ENCODE measurements at regions not wholly inside any gene's neighbourhood (a gene's known extent, or its start where the extent isn't known, plus 50 kb on each side); places are given as distances from the start of the nearest gene placed in this dataset.

DNA sequence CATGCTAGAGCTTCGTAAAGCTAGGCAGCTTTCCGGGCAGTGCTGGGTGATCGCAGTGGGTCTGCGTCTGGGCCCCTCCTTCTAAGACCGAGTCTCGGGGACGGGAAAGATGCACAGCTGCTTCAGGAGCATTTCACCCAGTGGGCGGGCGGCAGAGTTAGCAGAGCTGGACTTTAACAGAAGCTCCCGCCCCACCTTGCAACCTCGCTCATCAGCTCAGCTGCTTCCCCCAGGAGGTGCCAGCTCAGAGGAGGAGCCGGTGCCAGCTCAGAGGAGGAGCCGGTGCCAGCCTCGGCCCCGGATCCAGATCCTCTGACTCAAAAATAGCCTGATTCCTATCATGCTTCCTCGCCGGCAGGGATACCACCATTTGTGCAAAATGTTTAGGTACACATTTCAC lies 94.5 kb upstream of the RPS6KA2 start:
- H3K27me3 ChIP-seq (ENCODE audit: control insufficient read depth in 2 of 2, insufficient read depth in 2 of 2, low read length in 2 of 2) = no peaks in the 10 kb centered on the region
- no peaks in the 10 kb centered on the region for H3K36me3 ChIP-seq (ENCODE audit: control insufficient read depth in 2 of 3, insufficient read depth in 3 of 3, low read length in 3 of 3)
- no peak overlapping the region for H3K4me3 ChIP-seq (ENCODE audit: low read length)
- H3K27me3 Mint-ChIP-seq = peaks cover 0 to 8% (median 0%) of the 10 kb centered on the region in 5 donors
- no peak overlapping the region for H3K4me3 Mint-ChIP-seq
- intact Hi-C loops (cut with micrococcal nuclease) = no loop called here
- no peak overlapping the region for H3K27ac ChIP-seq (ENCODE audit: low read depth, low read length)
- DNase-seq = no peak
- H3K4me1 ChIP-seq (ENCODE audit: control insufficient read depth in 2 of 2, insufficient read depth in 2 of 2, low read length in 2 of 2) = no peaks in the 10 kb centered on the region
- H3K4me1 Mint-ChIP-seq = peaks cover 0 to 2% (median 0%) of the 10 kb centered on the region in 7 donors
- no peak overlapping the region for H3K27ac Mint-ChIP-seq
- H3K36me3 Mint-ChIP-seq = no peaks in the 10 kb centered on the region
- no peaks in the 10 kb centered on the region for H3K9me3 ChIP-seq (ENCODE audit: control insufficient read depth in 2 of 3, low read length in 3 of 3)
- ChIA-PET CTCF (no interaction called here), POLR2A (no interaction called here)
- no peak for ATAC-seq
- H3K9me3 Mint-ChIP-seq = peaks cover 0 to 1% (median 0%) of the 10 kb centered on the region in 11 donors

GRCh38 chr6:166720856-166721255 lies 93.8 kb upstream of the RPS6KA2 start:
- intact Hi-C loops (cut with micrococcal nuclease) = no loop called here
- H3K4me3 Mint-ChIP-seq = no peak overlapping the region
- POLR2A ChIA-PET = no interaction called here
- no peaks in the 10 kb centered on the region for H3K36me3 Mint-ChIP-seq
- peaks cover 0 to 8% (median 0%) of the 10 kb centered on the region in 5 donors for H3K27me3 Mint-ChIP-seq
- no peaks in the 10 kb centered on the region for H3K4me1 ChIP-seq (ENCODE audit: control insufficient read depth in 2 of 2, insufficient read depth in 2 of 2, low read length in 2 of 2)
- H3K4me1 Mint-ChIP-seq = peaks cover 0 to 2% (median 0%) of the 10 kb centered on the region in 7 donors
- H3K36me3 ChIP-seq (ENCODE audit: control insufficient read depth in 2 of 3, insufficient read depth in 3 of 3, low read length in 3 of 3) = no peaks in the 10 kb centered on the region
- H3K27ac ChIP-seq (ENCODE audit: low read depth, low read length) = no peak overlapping the region
- no peaks in the 10 kb centered on the region for H3K9me3 ChIP-seq (ENCODE audit: control insufficient read depth in 2 of 3, low read length in 3 of 3)
- ATAC-seq (no peak), DNase-seq (no peak)
- no peak overlapping the region for H3K27ac Mint-ChIP-seq
- H3K9me3 Mint-ChIP-seq = peaks cover 0 to 1% (median 0%) of the 10 kb centered on the region in 11 donors
- H3K4me3 ChIP-seq (ENCODE audit: low read length) = no peak overlapping the region
- CTCF ChIA-PET = no interaction called here
- H3K27me3 ChIP-seq (ENCODE audit: control insufficient read depth in 2 of 2, insufficient read depth in 2 of 2, low read length in 2 of 2) = no peaks in the 10 kb centered on the region

DNA sequence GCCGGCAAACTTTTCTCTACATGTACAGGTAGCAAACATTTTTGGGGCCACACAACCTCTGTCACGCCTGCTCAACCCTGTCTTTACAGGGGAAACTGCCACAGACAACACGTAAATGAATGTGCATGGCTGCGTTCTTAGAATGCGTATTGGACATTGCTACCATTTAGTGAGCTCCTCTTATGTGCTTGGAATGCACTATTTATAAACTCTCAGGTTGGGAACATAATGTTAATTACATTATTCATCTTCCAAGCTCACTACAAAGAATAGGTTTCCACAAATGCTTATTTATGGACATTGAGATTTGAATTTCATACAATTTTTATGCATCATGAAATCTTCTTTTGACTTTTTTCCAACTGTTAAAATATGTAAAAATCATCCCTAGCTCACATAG lies 92.0 kb upstream of the RPS6KA2 start:
- Mint-ChIP-seq H3K4me3 (no peak overlapping the region), H3K27ac (no peak overlapping the region), H3K36me3 (no peaks in the 10 kb centered on the region), H3K4me1 (no peaks in the 10 kb centered on the region), H3K27me3 (peaks cover 0 to 8% (median 0%) of the 10 kb centered on the region in 5 donors), H3K9me3 (no peaks in the 10 kb centered on the region)
- H3K4me3 ChIP-seq (ENCODE audit: low read length) = no peak overlapping the region
- H3K9me3 ChIP-seq (ENCODE audit: control insufficient read depth in 2 of 3, low read length in 3 of 3) = no peaks in the 10 kb centered on the region
- ChIA-PET POLR2A (no interaction called here), CTCF (no interaction called here)
- H3K36me3 ChIP-seq (ENCODE audit: control insufficient read depth in 2 of 3, insufficient read depth in 3 of 3, low read length in 3 of 3) = no peaks in the 10 kb centered on the region
- H3K27me3 ChIP-seq (ENCODE audit: control insufficient read depth in 2 of 2, insufficient read depth in 2 of 2, low read length in 2 of 2) = no peaks in the 10 kb centered on the region
- intact Hi-C loops (cut with micrococcal nuclease) = no loop called here
- ATAC-seq (no peak), DNase-seq (no peak)
- no peak overlapping the region for H3K27ac ChIP-seq (ENCODE audit: low read depth, low read length)
- H3K4me1 ChIP-seq (ENCODE audit: control insufficient read depth in 2 of 2, insufficient read depth in 2 of 2, low read length in 2 of 2) = no peaks in the 10 kb centered on the region

DNA sequence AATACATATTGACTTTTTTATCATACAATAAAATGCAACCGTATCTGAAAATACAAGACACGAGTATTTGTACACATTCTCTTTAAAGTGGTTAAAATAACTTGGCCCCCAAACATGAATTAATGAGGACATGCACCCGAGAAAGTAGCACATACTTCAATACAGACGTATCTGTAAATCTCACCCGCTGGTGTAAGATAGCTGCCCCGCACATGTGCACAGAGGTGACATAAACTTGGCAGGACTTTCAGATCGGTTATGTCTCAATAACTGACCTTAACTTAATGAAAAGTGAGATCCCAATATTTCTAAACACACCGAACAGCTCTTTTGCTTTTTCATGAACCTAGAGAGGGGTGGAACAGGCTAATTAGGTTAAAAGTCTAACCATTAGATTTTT lies 91.5 kb upstream of the RPS6KA2 start:
- Histone ChIP-seq H3K4me1 (ENCODE audit: control insufficient read depth in 2 of 2, insufficient read depth in 2 of 2, low read length in 2 of 2) (no peaks in the 10 kb centered on the region), H3K27me3 (ENCODE audit: control insufficient read depth in 2 of 2, insufficient read depth in 2 of 2, low read length in 2 of 2) (no peaks in the 10 kb centered on the region), H3K27ac (ENCODE audit: low read depth, low read length) (no peak overlapping the region), H3K36me3 (ENCODE audit: control insufficient read depth in 2 of 3, insufficient read depth in 3 of 3, low read length in 3 of 3) (no peaks in the 10 kb centered on the region), H3K9me3 (ENCODE audit: control insufficient read depth in 2 of 3, low read length in 3 of 3) (no peaks in the 10 kb centered on the region), H3K4me3 (ENCODE audit: low read length) (no peak overlapping the region)
- ChIA-PET CTCF (no interaction called here), POLR2A (no interaction called here)
- no peak for ATAC-seq
- intact Hi-C loops (cut with micrococcal nuclease) = no loop called here
- H3K4me3 Mint-ChIP-seq = no peak overlapping the region
- no peaks in the 10 kb centered on the region for H3K9me3 Mint-ChIP-seq
- no peaks in the 10 kb centered on the region for H3K36me3 Mint-ChIP-seq
- no peak for DNase-seq
- H3K27me3 Mint-ChIP-seq = peaks cover 0 to 8% (median 0%) of the 10 kb centered on the region in 5 donors
- no peaks in the 10 kb centered on the region for H3K4me1 Mint-ChIP-seq
- H3K27ac Mint-ChIP-seq = no peak overlapping the region

GRCh38 chr6:166716910-166717617 lies 90.0 kb upstream of the RPS6KA2 start:
- DNase-seq (no peak), ATAC-seq (no peak)
- Mint-ChIP-seq H3K27ac (no peak overlapping the region), H3K4me3 (no peak overlapping the region), H3K36me3 (no peaks in the 10 kb centered on the region), H3K4me1 (no peaks in the 10 kb centered on the region), H3K9me3 (peaks cover 0 to 12% (median 0%) of the 10 kb centered on the region in 11 donors), H3K27me3 (peaks cover 0 to 8% (median 0%) of the 10 kb centered on the region in 5 donors)
- Histone ChIP-seq H3K4me1 (ENCODE audit: control insufficient read depth in 2 of 2, insufficient read depth in 2 of 2, low read length in 2 of 2) (no peaks in the 10 kb centered on the region), H3K27ac (ENCODE audit: low read depth, low read length) (no peak overlapping the region), H3K4me3 (ENCODE audit: low read length) (no peak overlapping the region), H3K36me3 (ENCODE audit: control insufficient read depth in 2 of 3, insufficient read depth in 3 of 3, low read length in 3 of 3) (no peaks in the 10 kb centered on the region), H3K27me3 (ENCODE audit: control insufficient read depth in 2 of 2, insufficient read depth in 2 of 2, low read length in 2 of 2) (no peaks in the 10 kb centered on the region), H3K9me3 (ENCODE audit: control insufficient read depth in 2 of 3, low read length in 3 of 3) (peaks cover 0 to 2% (median 0%) of the 10 kb centered on the region in 3 experiments)
- ChIA-PET POLR2A (no interaction called here), CTCF (no interaction called here)
- intact Hi-C loops (cut with micrococcal nuclease) = no loop called here

- no peaks in the 10 kb centered on the region for H3K4me1 ChIP-seq (ENCODE audit: control insufficient read depth in 2 of 2, insufficient read depth in 2 of 2, low read length in 2 of 2)
- ChIA-PET CTCF (no interaction called here), POLR2A (no interaction called here)
- H3K27ac ChIP-seq (ENCODE audit: low read depth, low read length) = no peak overlapping the region
- intact Hi-C loops (cut with micrococcal nuclease) = no loop called here
- Mint-ChIP-seq H3K27me3 (peaks cover 0 to 8% (median 0%) of the 10 kb centered on the region in 5 donors), H3K4me3 (no peak overlapping the region), H3K4me1 (no peaks in the 10 kb centered on the region), H3K27ac (no peak overlapping the region), H3K36me3 (peaks cover 0 to 8% (median 3%) of the 10 kb centered on the region in 5 donors), H3K9me3 (peaks cover 0 to 22% (median 8%) of the 10 kb centered on the region in 11 donors)
- H3K27me3 ChIP-seq (ENCODE audit: control insufficient read depth in 2 of 2, insufficient read depth in 2 of 2, low read length in 2 of 2) = no peaks in the 10 kb centered on the region
- H3K4me3 ChIP-seq (ENCODE audit: low read length) = no peak overlapping the region
- H3K36me3 ChIP-seq (ENCODE audit: control insufficient read depth in 2 of 3, insufficient read depth in 3 of 3, low read length in 3 of 3) = no peaks in the 10 kb centered on the region
- ATAC-seq (no peak), DNase-seq (no peak)
- peaks cover 0 to 6% (median 0%) of the 10 kb centered on the region in 3 experiments for H3K9me3 ChIP-seq (ENCODE audit: control insufficient read depth in 2 of 3, low read length in 3 of 3)
Measured at GRCh38 chr6:166715992-166716391, 88.9 kb upstream of the RPS6KA2 start.

- ChIA-PET POLR2A (no interaction called here), CTCF (no interaction called here)
- H3K4me3 ChIP-seq (ENCODE audit: low read length) = no peak overlapping the region
- H3K9me3 ChIP-seq (ENCODE audit: control insufficient read depth in 2 of 3, low read length in 3 of 3) = peaks cover 0 to 6% (median 0%) of the 10 kb centered on the region in 3 experiments
- H3K36me3 ChIP-seq (ENCODE audit: control insufficient read depth in 2 of 3, insufficient read depth in 3 of 3, low read length in 3 of 3) = no peaks in the 10 kb centered on the region
- DNase-seq (no peak), ATAC-seq (no peak)
- no peaks in the 10 kb centered on the region for H3K4me1 ChIP-seq (ENCODE audit: control insufficient read depth in 2 of 2, insufficient read depth in 2 of 2, low read length in 2 of 2)
- Mint-ChIP-seq H3K27ac (no peak overlapping the region), H3K4me3 (no peak overlapping the region), H3K4me1 (no peaks in the 10 kb centered on the region), H3K36me3 (peaks cover 0 to 8% (median 3%) of the 10 kb centered on the region in 5 donors), H3K27me3 (peaks cover 0 to 8% (median 0%) of the 10 kb centered on the region in 5 donors), H3K9me3 (peaks cover 0 to 24% (median 13%) of the 10 kb centered on the region in 11 donors)
- H3K27ac ChIP-seq (ENCODE audit: low read depth, low read length) = no peak overlapping the region
- H3K27me3 ChIP-seq (ENCODE audit: control insufficient read depth in 2 of 2, insufficient read depth in 2 of 2, low read length in 2 of 2) = no peaks in the 10 kb centered on the region
- intact Hi-C loops (cut with micrococcal nuclease) = no loop called here
Measured at GRCh38 chr6:166715065-166715464, 88.0 kb upstream of the RPS6KA2 start.
